HG03575 (cell line): ENCODE measurements at regions not wholly inside any gene's neighbourhood (a gene's known extent, or its start where the extent isn't known, plus 50 kb on each side); places are given as distances from the start of the nearest gene placed in this dataset.

Source experiments
- ATAC-seq: cut with Tn5 transposase; IDR thresholded peaks from one replicate; pipeline ENCODE4 v1.9.1; 2021; ENCODE audit not compliant: unreplicated experiment, insufficient number of reproducible peaks, low FRiP score; ENCODE audit errors: extremely low read depth

GRCh38 chr3:18481946-18482548 lies 56.9 kb upstream of the SATB1 start:
- no peak for ATAC-seq

- no peak for ATAC-seq
These were observed 52.5 kb upstream of the SATB1 start for GRCh38 chr3:18477620-18478019.
